ENCODE measurements at regions not wholly inside any gene's neighbourhood (a gene's known extent, or its start where the extent isn't known, plus 50 kb on each side); places are given as distances from the start of the nearest gene placed in this dataset.

GRCh38 chr19:34309368-34310138, 55.2 kb downstream of the GARRE1 start:
- H3K27me3 ChIP-seq: no peaks in the 10 kb centered on the region
- no peak for ATAC-seq
- no peak overlapping the region for H3K4me3 ChIP-seq
- peaks cover 0 to 18% (median 0%) of the 10 kb centered on the region in 3 donors for H3K4me1 ChIP-seq
- WGBS, 2 donors (ENCODE audit: low coverage in 1 of 2): 87 to 90% methylated on average over 5 to 6 of the region's 6 CpGs
- peaks cover 0 to 8% of the 10 kb centered on the region in 2 donors for H3K36me3 ChIP-seq
- H3K27ac ChIP-seq: no peak overlapping the region
- no peaks in the 10 kb centered on the region for H3K9me3 ChIP-seq
- no peak for TF ChIP-seq EP300 (IDR thresholded peaks at IDR 0.05)
- no peak for TF ChIP-seq POLR2AphosphoS5 (IDR thresholded peaks at IDR 0.05)
- TF ChIP-seq POLR2A (IDR thresholded peaks at IDR 0.05): no peak
- TF ChIP-seq CTCF (IDR thresholded peaks at IDR 0.05): no peak

GRCh38 chr19:34310494-34310981, 54.5 kb upstream of the GPI start:
- H3K9me3 ChIP-seq: no peaks in the 10 kb centered on the region
- no peak overlapping the region for H3K4me3 ChIP-seq
- no peaks in the 10 kb centered on the region for H3K27me3 ChIP-seq
- H3K36me3 ChIP-seq: peaks cover 0 to 1% of the 10 kb centered on the region in 2 donors
- WGBS, 2 donors (ENCODE audit: low coverage in 1 of 2): 86 to 87% methylated on average over 3 to 4 of the region's 6 CpGs
- peak overlapping the region in 1 of 4 donors; percentile 2 for H3K27ac ChIP-seq
- ATAC-seq: no peak
- H3K4me1 ChIP-seq: peaks cover 0 to 11% (median 0%) of the 10 kb centered on the region in 3 donors
- TF ChIP-seq EP300 (IDR thresholded peaks at IDR 0.05): no peak
- TF ChIP-seq POLR2A (IDR thresholded peaks at IDR 0.05): no peak
- no peak for TF ChIP-seq POLR2AphosphoS5 (IDR thresholded peaks at IDR 0.05)
- no peak for TF ChIP-seq CTCF (IDR thresholded peaks at IDR 0.05)

- peaks cover 0 to 12% (median 0%) of the 10 kb centered on the region in 3 donors for H3K4me1 ChIP-seq
- no peaks in the 10 kb centered on the region for H3K27me3 ChIP-seq
- no peaks in the 10 kb centered on the region for H3K9me3 ChIP-seq
- 88 to 92% methylated on average over 4 to 6 of the region's 6 CpGs for WGBS, 2 donors (ENCODE audit: low coverage in 1 of 2)
- no peak overlapping the region for H3K4me3 ChIP-seq
- ATAC-seq: peak; percentile 48
- no peak overlapping the region for H3K27ac ChIP-seq
- H3K36me3 ChIP-seq: no peaks in the 10 kb centered on the region
- no peak for TF ChIP-seq POLR2A (IDR thresholded peaks at IDR 0.05)
- TF ChIP-seq EP300 (IDR thresholded peaks at IDR 0.05): no peak
- no peak for TF ChIP-seq CTCF (IDR thresholded peaks at IDR 0.05)
- TF ChIP-seq POLR2AphosphoS5 (IDR thresholded peaks at IDR 0.05): no peak
These were observed 51.8 kb upstream of the GPI start for GRCh38 chr19:34313188-34313587.

GRCh38 chr19:34314437-34315313, 50.3 kb upstream of the GPI start:
- 79 to 80% methylated on average over 3 to 4 of the region's 4 CpGs for WGBS, 2 donors (ENCODE audit: low coverage in 1 of 2)
- TF ChIP-seq EP300 (IDR thresholded peaks at IDR 0.05) (no peak), POLR2AphosphoS5 (IDR thresholded peaks at IDR 0.05) (no peak), CTCF (IDR thresholded peaks at IDR 0.05) (no peak), POLR2A (IDR thresholded peaks at IDR 0.05) (no peak)
- no peaks in the 10 kb centered on the region for H3K27me3 ChIP-seq
- H3K36me3 ChIP-seq: peaks cover 0 to under 1% of the 10 kb centered on the region in 2 donors
- H3K4me3 ChIP-seq: no peak overlapping the region
- ATAC-seq: no peak
- no peaks in the 10 kb centered on the region for H3K9me3 ChIP-seq
- H3K4me1 ChIP-seq: peaks cover 0 to 19% (median 0%) of the 10 kb centered on the region in 3 donors
- no peak overlapping the region for H3K27ac ChIP-seq

Measured in gastroesophageal sphincter (tissue), 4 donors.